ENCODE measurements at regions not wholly inside any gene's neighbourhood (a gene's known extent, or its start where the extent isn't known, plus 50 kb on each side); places are given as distances from the start of the nearest gene placed in this dataset.

- no peak overlapping the region for H3K9ac ChIP-seq (ENCODE audit: insufficient read depth, low read length)
- H3K36me3 ChIP-seq (ENCODE audit: control insufficient read depth, insufficient read depth, low read length), result no peaks in the 10 kb centered on the region
- no peak for DNase-seq (ENCODE audit: low read depth in 2 of 2)
- H3K79me2 ChIP-seq (ENCODE audit: control insufficient read depth, insufficient read depth, low read length), result no peaks in the 10 kb centered on the region
- no peak overlapping the region for H3K4me2 ChIP-seq (ENCODE audit: extremely low read depth, insufficient read depth, low read length)
- H2AFZ ChIP-seq (ENCODE audit: low read length), result no peak overlapping the region
- H3K4me1 ChIP-seq (ENCODE audit: control insufficient read depth, extremely low read depth, insufficient read depth, low read length), result no peaks in the 10 kb centered on the region
- TF ChIP-seq EZH2 (IDR thresholded peaks at IDR 0.05; ENCODE audit: low read length, missing control alignments) (no peak), CTCF (conservative IDR thresholded peaks at IDR 0.05 in 1 of 2, IDR thresholded peaks at IDR 0.05 in 1 of 2; ENCODE audit: low read depth in 1 of 2, low read length in 2 of 2) (no peak)
- no peak overlapping the region for H3K27ac ChIP-seq (ENCODE audit: insufficient read depth, low read length)
- no peak overlapping the region for H3K4me3 ChIP-seq (replicated peaks in 1 of 4; ENCODE audit: control extremely low read depth in 1 of 4, insufficient read depth in 1 of 4, low read depth in 3 of 4, low read length in 4 of 4)
- no peaks in the 10 kb centered on the region for H3K27me3 ChIP-seq (ENCODE audit: control insufficient read depth, insufficient read depth, low read length)
- H3K9me3 ChIP-seq (ENCODE audit: control insufficient read depth, insufficient read depth, low read depth, low read length), result no peaks in the 10 kb centered on the region
- H4K20me1 ChIP-seq (ENCODE audit: control insufficient read depth, extremely low read depth, insufficient read depth, low read length), result no peaks in the 10 kb centered on the region
Measured at GRCh38 chr20:12617076-12617475, 391.7 kb upstream of the SPTLC3 start.

GRCh38 chr20:12623870-12624269, 384.9 kb upstream of the SPTLC3 start:
- DNase-seq (ENCODE audit: low read depth in 2 of 2), result no peak
- H2AFZ ChIP-seq (ENCODE audit: low read length), result no peak overlapping the region

GRCh38 chr20:12627485-12627884, 381.3 kb upstream of the SPTLC3 start:
- H3K27ac ChIP-seq (ENCODE audit: insufficient read depth, low read length), result no peak overlapping the region

More at GRCh38 chr20:12623870-12624269, 384.9 kb upstream of the SPTLC3 start:
- no peak overlapping the region for H3K4me2 ChIP-seq (ENCODE audit: extremely low read depth, insufficient read depth, low read length)
- H3K4me1 ChIP-seq (ENCODE audit: control insufficient read depth, extremely low read depth, insufficient read depth, low read length), result no peaks in the 10 kb centered on the region
- H3K27me3 ChIP-seq (ENCODE audit: control insufficient read depth, insufficient read depth, low read length), result no peaks in the 10 kb centered on the region
- TF ChIP-seq CTCF (conservative IDR thresholded peaks at IDR 0.05 in 1 of 2, IDR thresholded peaks at IDR 0.05 in 1 of 2; ENCODE audit: low read depth in 1 of 2, low read length in 2 of 2) (no peak), EZH2 (IDR thresholded peaks at IDR 0.05; ENCODE audit: low read length, missing control alignments) (no peak)
- H3K9ac ChIP-seq (ENCODE audit: insufficient read depth, low read length), result no peak overlapping the region
- H3K27ac ChIP-seq (ENCODE audit: insufficient read depth, low read length), result no peak overlapping the region
- no peaks in the 10 kb centered on the region for H3K36me3 ChIP-seq (ENCODE audit: control insufficient read depth, insufficient read depth, low read length)
- H3K4me3 ChIP-seq (replicated peaks in 1 of 4; ENCODE audit: control extremely low read depth in 1 of 4, insufficient read depth in 1 of 4, low read depth in 3 of 4, low read length in 4 of 4), result no peak overlapping the region
- H4K20me1 ChIP-seq (ENCODE audit: control insufficient read depth, extremely low read depth, insufficient read depth, low read length), result no peaks in the 10 kb centered on the region
- H3K79me2 ChIP-seq (ENCODE audit: control insufficient read depth, insufficient read depth, low read length), result no peaks in the 10 kb centered on the region
- H3K9me3 ChIP-seq (ENCODE audit: control insufficient read depth, insufficient read depth, low read depth, low read length), result no peaks in the 10 kb centered on the region

More at GRCh38 chr20:12627485-12627884, 381.3 kb upstream of the SPTLC3 start:
- Histone ChIP-seq H4K20me1 (ENCODE audit: control insufficient read depth, extremely low read depth, insufficient read depth, low read length) (no peaks in the 10 kb centered on the region), H3K9me3 (ENCODE audit: control insufficient read depth, insufficient read depth, low read depth, low read length) (no peaks in the 10 kb centered on the region), H3K27me3 (ENCODE audit: control insufficient read depth, insufficient read depth, low read length) (no peaks in the 10 kb centered on the region), H3K4me1 (ENCODE audit: control insufficient read depth, extremely low read depth, insufficient read depth, low read length) (no peaks in the 10 kb centered on the region), H3K36me3 (ENCODE audit: control insufficient read depth, insufficient read depth, low read length) (no peaks in the 10 kb centered on the region), H3K79me2 (ENCODE audit: control insufficient read depth, insufficient read depth, low read length) (no peaks in the 10 kb centered on the region), H3K4me3 (replicated peaks in 1 of 4; ENCODE audit: control extremely low read depth in 1 of 4, insufficient read depth in 1 of 4, low read depth in 3 of 4, low read length in 4 of 4) (no peak overlapping the region), H3K9ac (ENCODE audit: insufficient read depth, low read length) (no peak overlapping the region), H2AFZ (ENCODE audit: low read length) (no peak overlapping the region), H3K4me2 (ENCODE audit: extremely low read depth, insufficient read depth, low read length) (no peak overlapping the region)
- DNase-seq (ENCODE audit: low read depth in 2 of 2), result no peak
- TF ChIP-seq EZH2 (IDR thresholded peaks at IDR 0.05; ENCODE audit: low read length, missing control alignments) (no peak), CTCF (conservative IDR thresholded peaks at IDR 0.05 in 1 of 2, IDR thresholded peaks at IDR 0.05 in 1 of 2; ENCODE audit: low read depth in 1 of 2, low read length in 2 of 2) (no peak)
